ENCODE measurements at regions not wholly inside any gene's neighbourhood (a gene's known extent, or its start where the extent isn't known, plus 50 kb on each side); places are given as distances from the start of the nearest gene placed in this dataset.
A peak's percentile ranks its signal among the peaks of the same experiment; 100 is the strongest.

- intact Hi-C loops (cut with DNase I) = no loop called here
- WGBS, 2 donors = 89 to 95% methylated on average over 10 of the region's 10 CpGs
- Histone ChIP-seq H3K27ac (ENCODE audit: low read depth in 1 of 2, low read length in 2 of 2) (no peak overlapping the region), H3K36me3 (ENCODE audit: control insufficient read depth in 1 of 2, insufficient read depth in 2 of 2, low read length in 1 of 2) (no peaks in the 10 kb centered on the region), H3K4me1 (ENCODE audit: control insufficient read depth in 1 of 2, insufficient read depth in 2 of 2, low read length in 2 of 2) (no peaks in the 10 kb centered on the region), H3K9me3 (ENCODE audit: control insufficient read depth, low read length) (no peaks in the 10 kb centered on the region), H3K4me3 (ENCODE audit: low read length in 2 of 2) (no peak overlapping the region), H3K27me3 (ENCODE audit: control insufficient read depth in 1 of 2, insufficient read depth in 2 of 2, low read length in 1 of 2) (no peaks in the 10 kb centered on the region)
- ATAC-seq (ENCODE audit: low FRiP score) = no peak
- DNase-seq = peak in 1 of 2 donors; percentile 55
Measured at GRCh38 chr2:144659731-144660275, 139.9 kb upstream of the ZEB2 start.

GRCh38 chr2:144654523-144654922, 134.6 kb upstream of the ZEB2 start:
- intact Hi-C loops (cut with DNase I) = no loop called here
- 91% methylated on average over 3 of the region's 3 CpGs for WGBS, 2 donors
- Histone ChIP-seq H3K27me3 (ENCODE audit: control insufficient read depth in 1 of 2, insufficient read depth in 2 of 2, low read length in 1 of 2) (no peaks in the 10 kb centered on the region), H3K4me1 (ENCODE audit: control insufficient read depth in 1 of 2, insufficient read depth in 2 of 2, low read length in 2 of 2) (no peaks in the 10 kb centered on the region), H3K4me3 (ENCODE audit: low read length in 2 of 2) (no peak overlapping the region), H3K9me3 (ENCODE audit: control insufficient read depth, low read length) (no peaks in the 10 kb centered on the region), H3K27ac (ENCODE audit: low read depth in 1 of 2, low read length in 2 of 2) (no peak overlapping the region), H3K36me3 (ENCODE audit: control insufficient read depth in 1 of 2, insufficient read depth in 2 of 2, low read length in 1 of 2) (no peaks in the 10 kb centered on the region)
- no peak for DNase-seq
- ATAC-seq (ENCODE audit: low FRiP score) = no peak

- H3K4me1 ChIP-seq (ENCODE audit: control insufficient read depth in 1 of 2, insufficient read depth in 2 of 2, low read length in 2 of 2) = no peaks in the 10 kb centered on the region
- intact Hi-C loops (cut with DNase I) = no loop called here
- H3K27me3 ChIP-seq (ENCODE audit: control insufficient read depth in 1 of 2, insufficient read depth in 2 of 2, low read length in 1 of 2) = no peaks in the 10 kb centered on the region
- no peaks in the 10 kb centered on the region for H3K9me3 ChIP-seq (ENCODE audit: control insufficient read depth, low read length)
- no peak overlapping the region for H3K27ac ChIP-seq (ENCODE audit: low read depth in 1 of 2, low read length in 2 of 2)
- DNase-seq (no peak), ATAC-seq (ENCODE audit: low FRiP score) (no peak)
- no peak overlapping the region for H3K4me3 ChIP-seq (ENCODE audit: low read length in 2 of 2)
- WGBS, 2 donors = 94 to 95% methylated on average over 6 of the region's 6 CpGs
- no peaks in the 10 kb centered on the region for H3K36me3 ChIP-seq (ENCODE audit: control insufficient read depth in 1 of 2, insufficient read depth in 2 of 2, low read length in 1 of 2)
Measured at GRCh38 chr2:144650907-144651306, 131.0 kb upstream of the ZEB2 start.

GRCh38 chr2:144648837-144649465, 129.0 kb upstream of the ZEB2 start:
- no peak overlapping the region for H3K4me3 ChIP-seq (ENCODE audit: low read length in 2 of 2)
- DNase-seq = no peak
- ATAC-seq (ENCODE audit: low FRiP score) = no peak
- H3K36me3 ChIP-seq (ENCODE audit: control insufficient read depth in 1 of 2, insufficient read depth in 2 of 2, low read length in 1 of 2) = no peaks in the 10 kb centered on the region
- no peaks in the 10 kb centered on the region for H3K9me3 ChIP-seq (ENCODE audit: control insufficient read depth, low read length)
- WGBS, 2 donors = 93 to 95% methylated on average over 13 of the region's 13 CpGs
- H3K4me1 ChIP-seq (ENCODE audit: control insufficient read depth in 1 of 2, insufficient read depth in 2 of 2, low read length in 2 of 2) = no peaks in the 10 kb centered on the region
- intact Hi-C loops (cut with DNase I) = no loop called here
- H3K27ac ChIP-seq (ENCODE audit: low read depth in 1 of 2, low read length in 2 of 2) = no peak overlapping the region
- H3K27me3 ChIP-seq (ENCODE audit: control insufficient read depth in 1 of 2, insufficient read depth in 2 of 2, low read length in 1 of 2) = no peaks in the 10 kb centered on the region

GRCh38 chr2:144645083-144645778, 125.3 kb upstream of the ZEB2 start:
- Histone ChIP-seq H3K9me3 (ENCODE audit: control insufficient read depth, low read length) (no peaks in the 10 kb centered on the region), H3K36me3 (ENCODE audit: control insufficient read depth in 1 of 2, insufficient read depth in 2 of 2, low read length in 1 of 2) (no peaks in the 10 kb centered on the region), H3K27ac (ENCODE audit: low read depth in 1 of 2, low read length in 2 of 2) (no peak overlapping the region), H3K4me1 (ENCODE audit: control insufficient read depth in 1 of 2, insufficient read depth in 2 of 2, low read length in 2 of 2) (no peaks in the 10 kb centered on the region), H3K4me3 (ENCODE audit: low read length in 2 of 2) (no peak overlapping the region), H3K27me3 (ENCODE audit: control insufficient read depth in 1 of 2, insufficient read depth in 2 of 2, low read length in 1 of 2) (no peaks in the 10 kb centered on the region)
- WGBS, 2 donors = 16 to 17% methylated on average over 3 of the region's 3 CpGs
- ATAC-seq (ENCODE audit: low FRiP score) (no peak), DNase-seq (no peak)
- intact Hi-C loops (cut with DNase I) = no loop called here

- no peaks in the 10 kb centered on the region for H3K36me3 ChIP-seq (ENCODE audit: control insufficient read depth in 1 of 2, insufficient read depth in 2 of 2, low read length in 1 of 2)
- ATAC-seq (ENCODE audit: low FRiP score) (no peak), DNase-seq (no peak)
- no peaks in the 10 kb centered on the region for H3K4me1 ChIP-seq (ENCODE audit: control insufficient read depth in 1 of 2, insufficient read depth in 2 of 2, low read length in 2 of 2)
- intact Hi-C loops (cut with DNase I) = no loop called here
- no peak overlapping the region for H3K4me3 ChIP-seq (ENCODE audit: low read length in 2 of 2)
- 95 to 98% methylated on average over 3 of the region's 3 CpGs for WGBS, 2 donors
- H3K27me3 ChIP-seq (ENCODE audit: control insufficient read depth in 1 of 2, insufficient read depth in 2 of 2, low read length in 1 of 2) = no peaks in the 10 kb centered on the region
- H3K9me3 ChIP-seq (ENCODE audit: control insufficient read depth, low read length) = no peaks in the 10 kb centered on the region
- no peak overlapping the region for H3K27ac ChIP-seq (ENCODE audit: low read depth in 1 of 2, low read length in 2 of 2)
Measured at GRCh38 chr2:144644549-144644948, 124.6 kb upstream of the ZEB2 start.

GRCh38 chr2:144643537-144644336, 123.8 kb upstream of the ZEB2 start:
- 79 to 84% methylated on average over 6 of the region's 6 CpGs for WGBS, 2 donors
- DNase-seq = no peak
- H3K4me3 ChIP-seq (ENCODE audit: low read length in 2 of 2) = no peak overlapping the region
- no peak overlapping the region for H3K27ac ChIP-seq (ENCODE audit: low read depth in 1 of 2, low read length in 2 of 2)
- ATAC-seq (ENCODE audit: low FRiP score) = no peak
- H3K4me1 ChIP-seq (ENCODE audit: control insufficient read depth in 1 of 2, insufficient read depth in 2 of 2, low read length in 2 of 2) = no peaks in the 10 kb centered on the region
- no peaks in the 10 kb centered on the region for H3K9me3 ChIP-seq (ENCODE audit: control insufficient read depth, low read length)
- intact Hi-C loops (cut with DNase I) = no loop called here
- no peaks in the 10 kb centered on the region for H3K36me3 ChIP-seq (ENCODE audit: control insufficient read depth in 1 of 2, insufficient read depth in 2 of 2, low read length in 1 of 2)
- no peaks in the 10 kb centered on the region for H3K27me3 ChIP-seq (ENCODE audit: control insufficient read depth in 1 of 2, insufficient read depth in 2 of 2, low read length in 1 of 2)

GRCh38 chr2:144642856-144643255, 122.9 kb upstream of the ZEB2 start:
- peak; percentile 54 for ATAC-seq (ENCODE audit: low FRiP score)
- intact Hi-C loops (cut with DNase I) = no loop called here
- Histone ChIP-seq H3K36me3 (ENCODE audit: control insufficient read depth in 1 of 2, insufficient read depth in 2 of 2, low read length in 1 of 2) (no peaks in the 10 kb centered on the region), H3K4me3 (ENCODE audit: low read length in 2 of 2) (no peak overlapping the region), H3K4me1 (ENCODE audit: control insufficient read depth in 1 of 2, insufficient read depth in 2 of 2, low read length in 2 of 2) (no peaks in the 10 kb centered on the region), H3K27me3 (ENCODE audit: control insufficient read depth in 1 of 2, insufficient read depth in 2 of 2, low read length in 1 of 2) (no peaks in the 10 kb centered on the region), H3K9me3 (ENCODE audit: control insufficient read depth, low read length) (no peaks in the 10 kb centered on the region), H3K27ac (ENCODE audit: low read depth in 1 of 2, low read length in 2 of 2) (no peak overlapping the region)
- WGBS, 2 donors = 90 to 94% methylated on average over 2 of the region's 2 CpGs
- no peak for DNase-seq
